ENCODE measurements at regions not wholly inside any gene's neighbourhood (a gene's known extent, or its start where the extent isn't known, plus 50 kb on each side); places are given as distances from the start of the nearest gene placed in this dataset.

DNA sequence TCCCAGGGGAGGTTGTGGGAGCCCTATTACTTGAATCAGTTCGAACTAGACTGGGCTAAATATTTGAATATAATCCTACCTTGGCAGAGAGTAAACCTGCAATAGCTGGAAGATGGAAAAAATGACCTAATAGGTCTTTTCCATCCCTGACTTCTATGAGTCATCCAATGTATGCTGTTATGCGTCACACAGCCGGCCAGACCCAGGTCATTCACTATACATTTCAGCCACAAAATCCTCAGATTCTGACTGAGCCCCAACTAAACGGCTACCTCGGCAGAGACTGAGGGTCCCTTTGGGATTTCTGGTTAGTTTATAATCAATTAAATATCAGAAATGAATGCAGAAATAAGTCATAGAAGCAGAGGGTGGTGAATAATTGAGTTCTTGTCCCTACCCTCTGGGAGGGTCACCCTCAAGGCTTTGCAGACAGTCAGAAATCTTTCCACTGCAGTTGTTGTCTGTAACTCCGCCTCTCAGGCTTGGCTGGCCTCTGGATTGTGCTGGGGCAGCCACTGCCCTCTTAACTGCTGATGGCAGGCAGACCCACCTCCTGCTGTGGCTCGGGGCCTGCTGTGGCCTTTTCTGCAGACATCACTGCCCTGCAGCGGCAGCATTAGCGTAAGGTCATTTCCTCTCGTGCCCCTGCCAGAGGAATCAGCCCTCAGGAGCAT lies 240.5 kb downstream of the TGFB2 start:
- Histone ChIP-seq H2BK12ac (ENCODE audit: low read depth, low read length) (no peak overlapping the region), H4K8ac (ENCODE audit: extremely low read depth, insufficient read depth, low read length) (no peak overlapping the region), H3K9ac (replicated peaks in 1 of 4; ENCODE audit: extremely low read depth in 1 of 4, low read depth in 3 of 4, low read length in 3 of 4) (no peak overlapping the region), H3K23ac (ENCODE audit: insufficient read length) (no peak overlapping the region), H3K4me1 (replicated peaks in 1 of 4; ENCODE audit: control insufficient read depth in 3 of 4, insufficient read depth in 4 of 4, low read length in 3 of 4) (peaks cover 0 to 9% (median 0%) of the 10 kb centered on the region in 4 experiments; a peak in 3 of 7 replicates), H3K79me1 (ENCODE audit: low read depth, low read length) (no peaks in the 10 kb centered on the region), H4K20me1 (replicated peaks in 1 of 2; ENCODE audit: control insufficient read depth in 1 of 2, insufficient read depth in 2 of 2, low read length in 2 of 2) (no peaks in the 10 kb centered on the region), H4K5ac (ENCODE audit: insufficient read length, low read depth, low read length) (no peak overlapping the region), H4K91ac (replicated peaks; ENCODE audit: insufficient read length, low read length) (no peak overlapping the region), H3K4me2 (ENCODE audit: insufficient read depth in 1 of 2, low read depth in 2 of 2, low read length in 2 of 2) (no peak overlapping the region), H2BK120ac (replicated peaks; ENCODE audit: low read depth, low read length) (no peak overlapping the region), H2BK20ac (ENCODE audit: low read length) (no peak overlapping the region), H3K56ac (replicated peaks; ENCODE audit: insufficient read length, low read depth, low read length) (no peak overlapping the region), H2BK15ac (ENCODE audit: low read length) (no peak overlapping the region), H2BK5ac (ENCODE audit: low read depth, low read length) (no peak overlapping the region), H3K23me2 (ENCODE audit: low read depth, low read length) (no peaks in the 10 kb centered on the region), H3K14ac (ENCODE audit: insufficient read length) (no peak overlapping the region), H3K36me3 (ENCODE audit: control insufficient read depth in 2 of 4, insufficient read depth in 4 of 4, low read length in 3 of 4) (no peaks in the 10 kb centered on the region), H3K4ac (replicated peaks; ENCODE audit: insufficient read length, low read depth, low read length) (no peak overlapping the region), H3K79me2 (ENCODE audit: control insufficient read depth in 1 of 2, insufficient read depth in 2 of 2, low read length in 2 of 2) (no peaks in the 10 kb centered on the region), H2AK5ac (ENCODE audit: low read depth, low read length) (no peak overlapping the region), H3K18ac (ENCODE audit: extremely low read depth, low read length) (no peak overlapping the region), H3K4me3 (ENCODE audit: extremely low read depth in 1 of 4, insufficient read depth in 2 of 4, low read depth in 3 of 4, low read length in 4 of 4) (no peak overlapping the region), H3K27ac (ENCODE audit: low read depth, low read length) (no peak overlapping the region), H2AFZ (ENCODE audit: low read length) (0 out of 2 replicates have a peak overlapping the region, but pooled peaks have one; percentile 63), H3K27me3 (replicated peaks in 1 of 4; ENCODE audit: control insufficient read depth in 3 of 4, extremely low read depth in 1 of 4, insufficient read depth in 3 of 4, low read length in 3 of 4) (no peaks in the 10 kb centered on the region), H3K9me3 (ENCODE audit: insufficient read depth in 2 of 2, low read depth in 1 of 2, low read length in 1 of 2) (no peaks in the 10 kb centered on the region; a peak in 1 of 4 replicates)
- ChIA-PET POLR2A (ENCODE audit: partially characterized antibody) (no interaction called here), CTCF (ENCODE audit: partially characterized antibody) (interaction anchor here (0.9 kb wide), 1 partner anchor 18 kb away, joined by 4 read pairs; no protein-coding TSS in a partner anchor)
- FAIRE-seq (no peak), DNase-seq (ENCODE audit: low read depth in 1 of 2, low spot score in 2 of 2) (peak; percentile 57 to 73)
- WGBS, 2 experiments (ENCODE audit: extremely low coverage in 1 of 2, insufficient coverage in 1 of 2, insufficient read length in 1 of 2, insufficient replicate concordance in 2 of 2, low coverage in 1 of 2, low lambda C conversion rate in 2 of 2, missing lambda C conversion rate in 1 of 2): 51% methylated on average over 10 of the region's 10 CpGs; no CpG with 5 or more reads in 1 of the 2 experiments
- TF ChIP-seq, protein P1, sequence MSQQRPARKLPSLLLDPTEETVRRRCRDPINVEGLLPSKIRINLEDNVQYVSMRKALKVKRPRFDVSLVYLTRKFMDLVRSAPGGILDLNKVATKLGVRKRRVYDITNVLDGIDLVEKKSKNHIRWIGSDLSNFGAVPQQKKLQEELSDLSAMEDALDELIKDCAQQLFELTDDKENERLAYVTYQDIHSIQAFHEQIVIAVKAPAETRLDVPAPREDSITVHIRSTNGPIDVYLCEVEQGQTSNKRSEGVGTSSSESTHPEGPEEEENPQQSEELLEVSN (IDR thresholded peaks at IDR 0.05): no peak
- TF ChIP-seq TCF12 (IDR thresholded peaks at IDR 0.05; ENCODE audit: low read depth, low read length): no peak
- TF ChIP-seq HDAC2 (IDR thresholded peaks at IDR 0.05; ENCODE audit: borderline replicate concordance in 1 of 2, low read depth in 2 of 2, low read length in 2 of 2): no peak
- TF ChIP-seq EZH2 (IDR thresholded peaks at IDR 0.05; ENCODE audit: low read depth, low read length, severe bottlenecking): no peak
- peak; percentile 75 for TF ChIP-seq TBP (IDR thresholded peaks at IDR 0.05; ENCODE audit: low read depth, low read length)
- no peak for TF ChIP-seq BRCA1 (IDR thresholded peaks at IDR 0.05; ENCODE audit: low read depth, low read length)
- TF ChIP-seq, protein P2, sequence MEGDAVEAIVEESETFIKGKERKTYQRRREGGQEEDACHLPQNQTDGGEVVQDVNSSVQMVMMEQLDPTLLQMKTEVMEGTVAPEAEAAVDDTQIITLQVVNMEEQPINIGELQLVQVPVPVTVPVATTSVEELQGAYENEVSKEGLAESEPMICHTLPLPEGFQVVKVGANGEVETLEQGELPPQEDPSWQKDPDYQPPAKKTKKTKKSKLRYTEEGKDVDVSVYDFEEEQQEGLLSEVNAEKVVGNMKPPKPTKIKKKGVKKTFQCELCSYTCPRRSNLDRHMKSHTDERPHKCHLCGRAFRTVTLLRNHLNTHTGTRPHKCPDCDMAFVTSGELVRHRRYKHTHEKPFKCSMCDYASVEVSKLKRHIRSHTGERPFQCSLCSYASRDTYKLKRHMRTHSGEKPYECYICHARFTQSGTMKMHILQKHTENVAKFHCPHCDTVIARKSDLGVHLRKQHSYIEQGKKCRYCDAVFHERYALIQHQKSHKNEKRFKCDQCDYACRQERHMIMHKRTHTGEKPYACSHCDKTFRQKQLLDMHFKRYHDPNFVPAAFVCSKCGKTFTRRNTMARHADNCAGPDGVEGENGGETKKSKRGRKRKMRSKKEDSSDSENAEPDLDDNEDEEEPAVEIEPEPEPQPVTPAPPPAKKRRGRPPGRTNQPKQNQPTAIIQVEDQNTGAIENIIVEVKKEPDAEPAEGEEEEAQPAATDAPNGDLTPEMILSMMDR (IDR thresholded peaks at IDR 0.05; ENCODE audit: control extremely low read depth in 1 of 3, insufficient read depth in 1 of 3, low read depth in 1 of 3, low read length in 3 of 3): peak in 1 of 3 experiments; percentile 21; a peak in 1 of 4 replicates
- TF ChIP-seq NANOG (IDR thresholded peaks at IDR 0.05; ENCODE audit: insufficient read depth, low read depth, low read length, poor library complexity, severe bottlenecking): peak; percentile 51
- no peak for TF ChIP-seq CBX5 (IDR thresholded peaks at IDR 0.05; ENCODE audit: low read depth, low read length)
